ENCODE measurements at regions not wholly inside any gene's neighbourhood (a gene's known extent, or its start where the extent isn't known, plus 50 kb on each side); places are given as distances from the start of the nearest gene placed in this dataset.
"Not testable (repeated sequence)": the region's sequence is repeated elsewhere in the genome, so short reads cannot be mapped to it uniquely, and the experiment has no call there.

DNA sequence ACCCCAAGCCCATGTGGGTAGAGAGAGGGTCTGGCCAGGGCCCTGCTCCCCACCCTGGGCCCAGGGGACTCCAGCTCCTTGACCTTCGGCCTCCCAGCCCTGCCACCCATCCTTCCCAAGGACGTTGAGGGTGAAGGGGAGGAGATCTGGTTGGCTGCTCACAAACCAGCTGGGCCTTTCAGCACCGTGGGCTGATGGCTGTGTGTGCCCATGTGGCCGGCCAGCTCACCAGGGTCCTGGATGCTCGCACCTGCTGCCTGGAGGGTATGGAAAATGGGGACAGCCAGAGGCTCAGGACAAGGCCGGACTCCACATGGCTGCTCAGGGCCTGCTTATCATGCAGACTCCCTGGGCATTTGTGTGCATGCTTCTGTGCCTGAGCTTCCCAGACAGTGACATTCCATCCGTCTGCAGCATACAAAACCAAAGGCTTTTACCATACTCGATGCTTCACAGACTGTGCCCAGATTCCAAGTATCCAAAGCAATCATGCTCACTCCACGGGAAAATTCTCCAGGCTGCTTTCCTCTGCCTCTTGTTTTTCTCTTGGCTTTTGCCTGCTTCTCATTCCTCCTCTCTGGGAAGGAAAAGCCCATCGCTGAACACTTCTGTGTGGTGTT, 112.5 kb upstream of the ZNF469 start:
- not testable (repeated sequence) for DNase-seq (ENCODE audit: low read depth)

DNA sequence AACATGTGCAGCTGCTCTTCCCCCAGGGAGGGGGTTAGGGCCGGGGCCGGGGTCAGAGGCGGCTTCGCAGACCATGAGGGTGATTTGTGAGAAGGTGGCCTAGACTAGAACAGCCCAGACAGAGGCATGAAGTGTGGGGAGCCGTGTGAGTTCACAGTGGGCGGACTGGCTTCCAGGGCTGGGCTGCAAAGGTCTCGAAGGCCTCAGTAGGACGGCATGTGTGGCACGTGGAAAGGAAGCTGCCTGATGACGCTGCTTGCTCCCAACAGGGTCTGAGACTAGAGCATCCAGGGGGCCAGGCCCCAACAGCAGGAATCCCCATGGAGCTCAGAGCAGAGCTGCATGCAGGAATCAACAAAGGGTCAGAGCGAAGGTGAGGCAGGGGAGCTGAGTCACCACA, 111.5 kb upstream of the ZNF469 start:
- not testable (repeated sequence) for DNase-seq (ENCODE audit: low read depth)

DNA sequence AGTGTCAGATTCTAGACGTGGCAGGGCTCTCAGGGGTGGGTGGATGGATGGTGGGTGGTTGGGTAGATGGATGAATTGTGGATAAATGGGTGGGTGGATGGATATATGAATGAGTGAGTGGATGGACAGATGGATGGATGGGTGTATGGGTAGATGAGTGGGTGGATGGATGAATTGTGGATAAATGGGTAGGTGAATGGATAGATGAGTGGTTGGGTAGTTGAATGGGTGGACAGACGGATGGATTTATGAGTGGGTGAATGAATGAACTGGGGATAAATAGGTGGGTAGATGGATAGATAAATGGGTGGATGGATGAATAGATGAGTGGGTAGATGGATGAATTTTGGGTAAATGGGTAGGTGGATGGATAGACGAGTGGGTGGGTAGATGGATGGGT, 111.0 kb upstream of the ZNF469 start:
- DNase-seq (ENCODE audit: low read depth) = not testable (repeated sequence)

DNA sequence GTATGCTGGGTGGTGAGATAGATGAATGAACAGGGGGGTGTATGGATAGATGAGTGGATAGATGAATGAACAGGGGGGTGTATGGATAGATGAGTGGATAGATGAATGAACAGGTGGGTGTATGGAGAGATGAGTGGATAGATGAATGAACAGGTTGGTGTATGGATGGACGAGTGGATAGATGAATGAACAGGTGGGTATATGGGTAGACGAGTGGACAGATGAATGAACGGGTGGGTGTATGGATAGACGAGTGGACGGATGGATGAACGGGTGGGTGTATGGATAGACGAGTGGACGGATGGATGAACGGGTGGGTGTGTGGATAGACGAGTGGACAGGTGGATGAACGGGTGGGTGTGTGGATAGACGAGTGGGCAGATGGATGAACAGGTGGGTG, 110.3 kb upstream of the ZNF469 start:
- not testable (repeated sequence) for DNase-seq (ENCODE audit: low read depth)

DNA sequence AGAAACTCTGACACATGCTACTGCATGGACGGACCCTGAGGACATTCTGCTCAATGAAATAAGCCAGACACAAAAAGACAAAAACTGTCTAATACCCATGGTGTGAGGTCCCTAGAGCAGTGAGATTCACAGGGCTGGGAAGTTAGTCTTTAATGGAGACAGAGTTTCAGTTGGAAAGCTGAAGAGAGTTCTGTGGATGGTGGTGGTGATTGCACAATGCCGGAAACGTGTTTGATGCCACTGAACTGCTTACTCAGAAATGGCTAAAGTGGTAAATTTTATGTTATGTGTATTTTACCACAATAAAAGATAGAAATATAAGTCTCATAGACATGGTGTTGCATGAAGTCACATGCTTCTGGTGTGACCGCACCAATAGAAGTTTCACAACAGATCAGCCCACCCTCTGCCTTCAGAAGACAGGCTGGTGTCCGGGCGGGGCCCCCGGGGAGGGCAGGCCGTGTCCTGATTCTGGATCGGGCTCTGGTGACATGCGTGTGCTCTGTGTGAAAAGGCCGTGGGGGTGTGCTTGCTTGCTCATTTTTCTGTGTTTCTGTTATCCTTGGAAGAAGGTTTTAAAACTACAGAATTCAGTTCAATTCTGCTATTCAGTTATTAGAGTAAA, 108.5 kb upstream of the ZNF469 start:
- not testable (repeated sequence) for DNase-seq (ENCODE audit: low read depth)

DNA sequence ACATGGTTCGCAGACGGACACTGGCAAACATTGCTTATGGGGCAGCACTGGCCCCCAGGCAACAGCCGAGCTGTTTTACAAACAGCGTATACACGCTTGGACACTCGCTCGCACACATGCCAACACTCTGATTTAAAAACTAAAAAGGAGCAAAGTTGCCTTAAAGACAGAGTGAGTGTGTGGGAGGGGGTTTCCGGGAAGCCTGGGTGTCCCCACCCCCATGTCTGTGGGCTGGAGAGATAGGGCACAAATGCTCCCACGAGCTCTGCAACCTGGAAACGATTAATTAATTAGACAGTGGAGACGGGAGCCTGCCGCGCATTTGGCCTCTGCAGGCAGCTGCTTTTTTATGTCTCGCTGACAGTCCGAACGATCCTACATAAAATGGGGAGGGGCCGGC, 107.9 kb upstream of the ZNF469 start:
- DNase-seq (ENCODE audit: low read depth) = no peak

DNA sequence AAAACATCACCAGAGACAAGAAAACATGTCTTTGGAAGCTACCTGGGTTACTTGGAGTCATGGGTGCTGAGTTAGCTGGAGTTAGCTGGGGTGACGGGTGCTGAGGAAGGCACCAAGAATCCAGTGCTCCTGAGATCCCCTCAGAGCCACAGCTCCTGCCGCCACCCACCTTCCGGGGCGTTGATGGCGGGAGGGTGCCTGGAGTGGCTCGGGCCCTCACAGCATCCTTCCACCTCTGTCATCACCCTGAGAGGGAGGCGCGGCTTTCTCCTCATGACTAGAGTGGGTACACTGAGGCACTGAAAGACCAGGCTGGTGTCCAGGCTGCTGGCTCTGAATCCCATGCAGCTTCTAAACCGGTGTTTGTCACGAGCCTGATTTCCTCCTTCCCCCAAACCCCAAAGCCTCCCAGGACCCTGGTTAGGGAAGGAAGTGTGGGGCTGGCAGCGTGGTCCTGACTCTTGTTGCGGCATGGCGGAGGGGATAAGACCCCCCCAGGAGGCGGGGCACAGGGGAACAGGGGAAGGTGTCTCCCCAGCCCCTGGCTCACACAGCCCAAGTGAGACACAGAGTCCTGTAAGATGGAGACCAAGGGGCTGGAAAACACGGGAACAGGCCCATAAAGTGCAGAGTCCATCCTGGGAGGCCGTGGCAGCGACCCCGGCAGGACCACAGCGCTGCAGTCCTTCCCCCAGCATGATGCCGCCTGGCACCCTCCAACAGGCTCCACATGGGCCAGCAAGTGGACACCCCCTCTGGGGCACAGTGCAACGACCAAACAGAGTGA, 107.2 kb upstream of the ZNF469 start:
- DNase-seq (ENCODE audit: low read depth) = not testable (repeated sequence)

DNA sequence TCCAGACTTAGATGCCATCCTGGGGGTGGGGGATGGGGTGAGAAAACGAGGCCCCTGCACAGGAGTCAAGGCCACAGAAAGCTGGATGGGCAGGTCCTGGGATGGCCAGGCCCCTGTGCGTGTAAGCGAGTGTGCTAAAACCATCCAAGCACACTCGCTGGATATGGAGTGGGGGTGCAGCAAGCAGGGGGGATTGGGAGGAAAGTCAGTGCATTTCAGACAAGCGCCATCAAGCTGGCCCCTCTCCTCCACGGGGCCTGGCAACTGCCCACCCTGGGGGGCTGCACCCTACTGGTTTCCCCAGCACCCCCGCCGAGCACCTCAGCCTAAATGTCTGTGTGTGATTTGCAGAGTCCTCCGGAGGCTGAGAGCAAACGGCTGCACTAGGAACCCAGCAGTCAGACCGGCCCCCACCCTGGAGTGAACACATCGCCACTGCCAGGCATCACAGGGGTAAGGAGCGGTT, 106.6 kb upstream of the ZNF469 start:
- DNase-seq (ENCODE audit: low read depth) = not testable (repeated sequence)

DNA sequence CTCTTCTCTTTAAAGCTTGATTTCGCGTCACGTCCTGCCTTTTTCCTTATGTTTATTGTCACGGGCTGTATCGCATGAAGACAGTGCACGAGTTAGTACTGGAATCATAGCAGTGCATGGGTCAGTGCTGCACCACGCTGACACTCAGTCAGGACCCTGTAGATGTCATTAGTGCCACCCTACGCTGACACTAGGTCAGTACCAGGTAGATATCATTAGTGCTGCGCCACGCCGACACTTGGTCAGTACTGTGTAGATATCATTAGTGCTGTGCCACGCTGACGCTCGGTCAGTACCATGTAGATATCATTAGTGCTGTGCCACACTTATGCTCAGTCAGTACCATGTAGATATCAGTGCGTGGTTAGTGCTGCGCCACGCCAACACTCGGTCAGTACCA, 106.2 kb upstream of the ZNF469 start:
- DNase-seq (ENCODE audit: low read depth) = no peak

DNA sequence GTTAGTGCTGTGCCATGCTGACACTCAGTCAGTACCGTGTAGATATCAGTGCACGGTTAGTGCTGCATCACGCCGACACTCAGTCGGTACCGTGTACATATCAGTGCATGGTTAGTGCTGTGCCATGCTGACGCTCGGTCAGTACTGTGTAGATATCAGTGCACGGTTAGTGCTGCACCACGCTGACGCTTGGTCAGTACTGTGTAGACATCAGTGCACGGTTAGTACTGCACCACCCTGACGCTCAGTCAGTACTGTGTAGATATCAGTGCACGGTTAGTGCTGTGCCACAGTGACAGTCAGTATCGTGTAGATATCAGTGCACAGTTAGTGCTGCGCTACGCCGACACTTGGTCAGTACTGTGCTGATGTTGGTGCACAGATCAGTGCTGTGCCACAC, 102.8 kb upstream of the ZNF469 start:
- DNase-seq (ENCODE audit: low read depth) = no peak

DNA sequence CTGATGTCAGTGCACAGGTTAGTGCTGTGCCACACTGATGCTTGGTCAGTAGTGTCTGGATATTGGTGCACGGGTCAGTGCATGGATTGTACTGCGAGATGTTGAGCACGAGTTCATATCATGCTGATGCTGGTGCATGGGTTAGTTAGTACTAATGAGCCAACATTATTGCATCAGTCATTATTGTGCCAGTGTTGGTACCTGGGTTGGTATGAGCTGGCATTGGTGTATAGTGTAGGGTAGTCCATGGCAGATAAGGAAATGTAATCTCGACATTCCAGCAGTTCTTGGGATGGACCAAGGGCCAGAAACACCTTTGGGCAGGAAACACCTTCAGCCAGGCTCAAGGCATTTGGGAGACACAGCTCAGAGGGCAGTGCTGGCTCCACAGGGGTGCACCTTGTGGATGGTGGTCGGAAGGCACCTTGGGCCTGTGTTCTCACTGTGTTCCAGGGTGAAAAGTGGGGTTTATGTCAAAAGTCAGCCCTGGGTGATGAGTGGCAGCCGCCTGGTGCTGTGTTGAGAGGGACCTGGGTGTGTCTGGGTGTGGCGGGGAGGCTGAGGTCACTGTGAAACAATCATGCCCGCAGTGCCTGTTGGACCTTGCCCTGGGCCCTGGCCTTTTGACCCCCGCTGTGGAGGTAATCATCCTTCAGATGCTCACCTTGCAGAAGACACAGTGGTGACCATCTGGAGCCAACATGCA, 100.7 kb upstream of the ZNF469 start:
- no peak for DNase-seq (ENCODE audit: low read depth)

DNA sequence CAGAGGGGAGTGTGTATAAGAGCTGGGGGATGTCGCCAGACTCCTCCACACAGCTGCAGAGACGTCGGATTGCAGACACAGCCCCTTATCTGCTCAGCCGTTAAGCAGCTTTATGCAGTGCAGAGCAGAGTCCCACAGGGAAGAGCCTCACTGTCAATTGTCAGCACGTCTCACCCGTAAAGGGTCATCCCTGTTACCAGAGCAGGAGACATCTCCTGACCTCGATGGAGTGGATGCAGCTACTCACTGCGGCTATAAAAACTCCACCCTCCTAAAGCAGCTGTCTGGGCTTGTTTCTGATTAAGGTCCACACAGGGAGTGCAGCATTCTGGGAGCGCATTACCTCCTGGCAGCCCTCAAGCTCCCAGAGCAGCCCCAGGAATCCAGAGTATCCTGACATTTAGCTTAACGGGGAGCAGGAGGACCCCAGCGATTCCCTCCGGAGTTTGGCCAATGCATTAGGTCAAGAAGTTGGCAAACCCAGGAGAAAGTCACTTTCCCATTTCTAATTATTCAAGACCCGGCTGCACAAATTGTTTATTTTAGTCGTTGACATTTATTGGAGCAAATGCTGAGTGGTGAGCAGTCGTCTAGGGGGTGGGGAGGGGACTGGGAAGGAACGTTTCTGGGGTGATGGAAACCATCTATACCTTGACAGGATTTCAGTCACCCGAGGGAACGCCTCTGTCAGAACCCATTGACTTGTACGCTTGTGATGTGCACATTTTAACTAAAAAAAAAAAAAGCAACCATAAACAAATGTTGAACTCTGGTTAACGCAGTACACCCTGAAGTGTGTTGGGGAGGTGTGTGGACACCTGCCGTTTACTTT, 100.0 kb upstream of the ZNF469 start:
- DNase-seq (ENCODE audit: low read depth) = no peak

DNA sequence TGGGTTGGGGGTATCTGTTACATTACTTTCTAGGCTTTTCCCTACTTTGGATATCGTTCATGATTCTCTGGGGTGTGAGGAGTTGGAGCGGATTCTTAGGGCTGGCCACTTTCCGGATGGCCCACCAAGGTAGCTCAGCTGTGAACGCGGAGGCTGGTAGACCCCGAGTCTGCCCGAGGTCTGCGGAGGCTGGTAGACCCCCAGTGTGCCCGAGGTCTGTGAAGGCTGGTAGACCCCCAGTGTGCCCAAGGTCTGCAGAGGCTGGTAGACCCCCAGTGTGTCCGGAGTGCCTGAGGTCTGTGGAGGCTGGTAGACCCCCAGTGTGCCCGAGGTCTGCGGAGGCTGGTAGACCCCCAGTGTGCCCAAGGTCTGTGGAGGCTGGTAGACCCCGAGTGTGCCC, 99.2 kb upstream of the ZNF469 start:
- DNase-seq (ENCODE audit: low read depth) = no peak

DNA sequence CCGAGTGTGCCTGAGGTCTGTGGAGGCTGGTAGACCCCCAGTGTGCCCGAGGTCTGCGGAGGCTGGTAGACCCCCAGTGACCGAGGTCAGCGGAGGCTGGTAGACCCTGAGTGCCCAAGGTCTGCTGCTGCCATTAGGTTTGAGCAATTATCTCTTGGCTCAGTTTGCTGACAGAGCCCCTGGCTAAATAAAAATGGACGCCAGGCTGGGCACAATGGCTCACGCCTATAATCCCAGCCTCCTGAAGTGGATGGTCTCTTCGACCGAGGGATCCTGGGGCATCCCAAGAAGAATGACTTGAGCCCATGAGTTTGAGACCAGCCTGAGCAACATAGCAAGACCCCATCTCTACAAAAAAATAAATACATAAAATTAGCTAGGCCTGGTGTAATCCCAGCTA, 98.7 kb upstream of the ZNF469 start:
- DNase-seq (ENCODE audit: low read depth) = no peak

DNA sequence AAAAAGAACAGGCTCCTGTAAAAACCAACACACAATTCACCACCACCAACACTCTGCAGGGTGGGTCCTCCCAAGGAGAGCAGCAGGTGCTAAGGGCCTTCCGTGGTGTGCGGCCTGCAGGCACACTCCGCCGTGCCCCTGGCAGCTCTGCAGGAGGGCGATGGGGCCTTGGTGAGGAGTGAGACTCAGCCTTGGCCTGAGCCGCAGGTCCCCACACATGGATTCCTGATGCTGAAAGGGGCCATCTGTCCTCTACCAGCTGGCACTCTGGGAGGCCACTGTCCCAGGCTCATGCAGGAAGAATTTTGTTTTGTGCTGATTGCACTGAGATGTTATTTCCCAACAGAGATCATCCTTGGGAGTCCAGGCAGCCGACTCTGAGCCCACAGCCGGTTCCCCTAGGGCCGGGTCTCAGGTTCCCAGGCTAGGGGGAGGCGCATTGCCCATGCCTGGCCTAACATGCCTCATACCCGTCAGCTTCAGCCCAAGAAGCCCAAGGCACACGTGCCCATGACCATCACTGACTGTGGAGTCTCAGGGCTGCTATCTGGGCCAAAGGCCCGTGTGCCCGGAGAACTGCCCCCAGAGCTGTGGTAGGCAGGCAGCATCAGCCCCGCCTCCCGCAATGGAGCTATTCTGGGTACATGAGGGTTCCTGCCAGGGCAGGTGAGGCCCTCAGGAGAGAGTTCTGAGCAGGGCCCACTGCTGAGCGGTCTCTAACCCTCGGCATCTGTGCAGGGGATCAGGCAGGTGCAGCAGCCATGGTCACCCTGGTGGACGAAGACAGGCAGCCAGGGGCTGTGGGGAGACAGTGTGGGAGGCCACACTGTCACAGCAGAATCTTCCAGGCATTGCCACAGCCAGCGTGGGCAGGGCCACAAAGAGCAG, 97.9 kb upstream of the ZNF469 start:
- no peak for DNase-seq (ENCODE audit: low read depth)

DNA sequence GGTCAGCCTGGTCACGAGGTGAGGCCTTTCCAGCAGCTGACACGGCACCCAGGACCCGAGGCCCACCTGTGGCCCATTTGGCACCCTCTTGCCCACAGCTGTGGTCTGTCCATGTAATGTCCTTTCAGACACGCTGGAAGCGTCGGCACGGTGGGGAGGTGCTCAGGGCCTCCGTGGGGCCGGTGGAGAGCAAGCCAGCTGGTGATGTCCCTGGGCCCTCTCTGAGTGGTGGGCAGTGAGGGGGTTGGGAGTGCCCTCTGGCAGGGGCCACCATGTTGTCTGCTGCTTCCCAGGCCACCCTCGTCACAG, 97.3 kb upstream of the ZNF469 start:
- DNase-seq (ENCODE audit: low read depth) = no peak

DNA sequence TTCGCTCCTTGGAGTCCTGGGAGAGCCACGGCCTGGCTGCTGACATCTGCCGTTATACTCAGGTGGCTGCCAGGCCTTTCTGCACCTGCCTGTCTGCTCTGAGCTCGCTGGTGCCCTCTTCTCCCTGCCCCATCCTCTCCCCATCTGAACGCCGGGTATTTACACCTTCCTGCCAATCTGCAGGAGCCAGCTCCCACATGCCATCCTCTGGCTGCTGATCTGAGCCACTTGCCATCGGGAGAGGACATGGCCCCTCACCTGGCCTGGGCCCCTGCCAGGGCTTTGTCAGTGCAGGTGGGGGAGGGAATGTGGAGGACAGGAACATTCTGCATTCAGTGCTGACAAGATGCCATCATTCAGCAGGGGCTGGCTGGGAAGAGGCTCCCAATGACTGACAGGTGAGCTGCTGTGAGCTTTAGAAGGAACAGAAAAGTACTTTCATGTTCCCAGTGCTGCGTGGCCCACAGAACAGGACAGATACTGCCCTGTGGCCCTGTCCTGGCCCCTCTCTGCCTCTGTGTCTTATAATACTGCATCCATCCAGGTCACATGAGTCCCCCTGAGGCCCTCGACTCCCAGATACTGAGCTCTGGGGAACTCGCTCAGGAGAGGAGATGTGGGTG, 96.3 kb upstream of the ZNF469 start:
- DNase-seq (ENCODE audit: low read depth) = no peak

DNA sequence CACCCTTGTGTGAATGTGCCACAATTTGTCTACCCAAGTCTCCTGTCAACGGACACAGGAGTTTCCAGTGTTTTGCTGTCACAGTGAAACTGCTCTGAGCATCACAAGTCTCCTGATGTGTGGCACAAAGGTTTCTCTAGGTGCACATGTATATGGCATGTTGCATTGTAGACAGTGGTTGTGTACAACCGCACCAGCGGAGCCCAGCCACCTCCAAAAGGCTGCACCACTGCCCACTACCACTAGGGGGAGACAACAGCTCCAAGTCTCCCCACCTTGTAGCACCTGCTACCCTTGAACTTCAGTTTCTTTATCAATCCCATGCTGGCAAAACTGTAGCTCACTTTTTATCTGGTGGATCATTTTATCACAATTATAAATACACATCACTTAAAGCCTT, 95.5 kb upstream of the ZNF469 start:
- DNase-seq (ENCODE audit: low read depth) = no peak

DNA sequence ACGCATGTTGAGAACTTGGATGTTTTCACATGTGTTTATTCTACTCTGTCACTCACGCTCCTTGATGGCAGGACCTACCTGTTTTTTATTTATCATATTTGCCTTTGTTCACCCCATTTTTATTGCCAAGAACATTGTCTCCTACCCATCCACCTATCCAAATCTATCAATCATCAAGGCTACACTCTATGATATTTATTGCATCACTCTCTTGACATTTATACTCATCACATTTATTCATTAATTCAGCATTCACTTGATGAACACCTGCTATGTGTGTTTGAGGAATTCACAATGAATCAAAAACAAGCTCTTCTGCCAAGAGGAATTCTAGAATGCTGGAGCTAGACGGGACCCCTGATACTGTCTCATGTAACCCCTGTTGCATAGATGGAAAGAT, 94.5 kb upstream of the ZNF469 start:
- DNase-seq (ENCODE audit: low read depth) = no peak

DNA sequence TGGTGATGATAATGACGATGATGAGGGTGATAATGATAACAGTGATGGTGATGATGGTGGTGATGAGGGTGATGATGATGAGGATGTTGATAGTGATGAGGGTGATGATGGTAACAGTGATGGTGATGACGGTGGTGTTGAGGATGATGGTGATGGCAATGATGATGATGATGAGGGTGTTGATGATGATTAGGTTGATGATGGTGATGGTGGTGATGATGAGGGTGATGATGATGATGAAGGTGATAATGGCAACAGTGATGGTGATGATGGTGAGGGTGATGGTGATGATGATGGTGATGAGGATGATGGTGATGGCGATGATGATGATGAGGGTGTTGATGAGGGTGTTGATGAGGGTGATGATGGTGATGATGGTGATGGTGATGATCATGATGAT, 93.8 kb upstream of the ZNF469 start:
- no peak for DNase-seq (ENCODE audit: low read depth)

Measured in non-pigmented ciliary epithelial cell (primary cell).